ENCODE measurements at regions not wholly inside any gene's neighbourhood (a gene's known extent, or its start where the extent isn't known, plus 50 kb on each side); places are given as distances from the start of the nearest gene placed in this dataset.
A peak's percentile ranks its signal among the peaks of the same experiment; 100 is the strongest.

GRCh38 chr6:6806844-6807518 lies 218.5 kb downstream of the LY86 start:
- no TSS peak for BruUV-seq (replicated peaks)
- in situ Hi-C loops (cut with MboI) = no loop called here
- H2AFZ ChIP-seq (ENCODE audit: low read depth, low read length) = no peak overlapping the region
- H3K4me1 ChIP-seq (replicated peaks in 1 of 2; ENCODE audit: control insufficient read depth in 2 of 2, insufficient read depth in 2 of 2, low read length in 2 of 2) = peaks cover 0 to 14% of the 10 kb centered on the region in 2 experiments; a peak in 3 of 5 replicates
- no peaks in the 10 kb centered on the region for H3K9me1 ChIP-seq (ENCODE audit: control insufficient read depth, insufficient read depth, low read length)
- ChIA-PET POLR2A (interaction anchor here (0.6 to 1.3 kb wide), 6 partner anchors 14 to 279 kb away, joined by 3 to 5 read pairs (median 3); no protein-coding TSS in a partner anchor), CTCF (ENCODE audit: low intra/inter-chr PET ratio) (no interaction called here)
- H3K79me2 ChIP-seq (ENCODE audit: control insufficient read depth, insufficient read depth, low read length) = no peaks in the 10 kb centered on the region
- no peak overlapping the region for H3K9ac ChIP-seq (ENCODE audit: insufficient read depth in 1 of 2, low read depth in 2 of 2, low read length in 2 of 2)
- FAIRE-seq (peak; percentile 78), ATAC-seq (peak; percentile 88), DNase-seq (ENCODE audit: extremely low read depth in 1 of 4, low spot score in 3 of 4) (peak; percentile 41 to 76 (median 61))
- no peak overlapping the region for H3K4me2 ChIP-seq (ENCODE audit: insufficient read depth, low read length)
- no peaks in the 10 kb centered on the region for H3K9me3 ChIP-seq (replicated peaks; ENCODE audit: control insufficient read depth, insufficient read depth, low read depth, low read length)
- H3K36me3 ChIP-seq (ENCODE audit: control insufficient read depth, insufficient read depth, low read length) = no peaks in the 10 kb centered on the region
- H4K20me1 ChIP-seq (replicated peaks; ENCODE audit: control insufficient read depth, insufficient read depth, low read length) = no peaks in the 10 kb centered on the region
- no peak overlapping the region for H3K27ac ChIP-seq (ENCODE audit: extremely low read depth, low read depth, low read length)
- H3K27me3 ChIP-seq (ENCODE audit: control insufficient read depth in 2 of 2, insufficient read depth in 2 of 2, low read length in 2 of 2) = peaks cover 39 to 77% of the 10 kb centered on the region in 2 experiments; a peak in 4 of 5 replicates
- intact Hi-C loops (cut with micrococcal nuclease) = no loop called here
- H3K4me3 ChIP-seq = no peak overlapping the region
- WGBS (ENCODE audit: insufficient coverage, low coverage, missing lambda C conversion rate) = 4% methylated on average over 12 of the region's 12 CpGs
- TF ChIP-seq FOS (IDR thresholded peaks at IDR 0.05; ENCODE audit: extremely low read depth, insufficient read length) (peak; percentile 53), CBFB (CRISPR knock-in tag; IDR thresholded peaks at IDR 0.05) (no peak), JUNB (CRISPR knock-in tag; conservative IDR thresholded peaks at IDR 0.05) (peak; percentile 64), MTA3 (IDR thresholded peaks at IDR 0.05; ENCODE audit: borderline replicate concordance) (no peak), ZNF76 (CRISPR knock-in tag; IDR thresholded peaks at IDR 0.05; ENCODE audit: borderline replicate concordance) (no peak), JUND (IDR thresholded peaks at IDR 0.05; ENCODE audit: borderline replicate concordance, low read depth, low read length) (peak; percentile 99), JUND (tag; IDR thresholded peaks at IDR 0.05; ENCODE audit: borderline replicate concordance, low read depth, low read length) (peak; percentile 98), ETV1 (tag; conservative IDR thresholded peaks at IDR 0.05; ENCODE audit: low read depth) (peak; percentile 40; the same call in 1 of the 2 replicates), ARID1B (IDR thresholded peaks at IDR 0.05) (peak; percentile 65), RCOR1 (IDR thresholded peaks at IDR 0.05; ENCODE audit: borderline replicate concordance in 1 of 2, low read depth in 2 of 2, low read length in 2 of 2) (peak in 1 of 2 experiments; percentile 89; a peak in 2 of 4 replicates), U2AF1 (optimal IDR thresholded peaks at IDR 0.05; ENCODE audit: low read depth, low read length) (no peak), ATF3 (IDR thresholded peaks at IDR 0.05) (peak; percentile 95), ATF3 (CRISPR knock-in tag; conservative IDR thresholded peaks at IDR 0.05) (peak; percentile 91), NR2C2 (CRISPR knock-in tag; IDR thresholded peaks at IDR 0.05) (no peak), NR2C2 (tag; IDR thresholded peaks at IDR 0.05) (no peak), NELFE (IDR thresholded peaks at IDR 0.05; ENCODE audit: insufficient read depth, insufficient read length) (no peak), SMARCA4 (IDR thresholded peaks at IDR 0.05) (0 out of 2 replicates have a peak, but pooled peaks have one; percentile 62), ESRRA (IDR thresholded peaks at IDR 0.05; ENCODE audit: borderline replicate concordance, low read depth) (no peak), JUN (IDR thresholded peaks at IDR 0.05; ENCODE audit: borderline replicate concordance, low read depth, low read length) (peak; percentile 95), JUN (CRISPR knock-in tag; IDR thresholded peaks at IDR 0.05; ENCODE audit: borderline replicate concordance) (no peak), NRF1 (conservative IDR thresholded peaks at IDR 0.05 in 1 of 2, IDR thresholded peaks at IDR 0.05 in 1 of 2) (0 out of 4 replicates have a peak, but pooled peaks of 1 of the 2 experiments have one; percentile 43), FOXA1 (IDR thresholded peaks at IDR 0.05; ENCODE audit: borderline replicate concordance) (no peak), DPF2 (IDR thresholded peaks at IDR 0.05) (peak; percentile 51; the same call in 1 of the 2 replicates), ETV5 (CRISPR knock-in tag; IDR thresholded peaks at IDR 0.05; ENCODE audit: low read depth) (peak; percentile 83; the same call in 1 of the 2 replicates)
- TF ChIP-seq, protein P1, sequence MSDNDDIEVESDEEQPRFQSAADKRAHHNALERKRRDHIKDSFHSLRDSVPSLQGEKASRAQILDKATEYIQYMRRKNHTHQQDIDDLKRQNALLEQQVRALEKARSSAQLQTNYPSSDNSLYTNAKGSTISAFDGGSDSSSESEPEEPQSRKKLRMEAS (CRISPR knock-in tag; IDR thresholded peaks at IDR 0.05) = no peak

Data from K562 (cell line).